Left ventricle myocardium inferior (tissue), 1 donor: ENCODE measurements at regions not wholly inside any gene's neighbourhood (a gene's known extent, or its start where the extent isn't known, plus 50 kb on each side); places are given as distances from the start of the nearest gene placed in this dataset.

Source experiments
- DNase-seq: peaks from one replicate; pipeline ENCODE4 v3.0.0-alpha.2; 2020
- H3K27ac ChIP-seq: fragments of 200-600 bp; replicated peaks from 2 replicates; pipeline ENCODE4 v1.8.0; 2021
- H3K27me3 ChIP-seq: fragments of 200-600 bp; 2 replicates; pipeline ENCODE4 v1.8.0; 2021; ENCODE audit warnings: low read depth
- H3K36me3 ChIP-seq: fragments of 200-600 bp; 2 replicates; pipeline ENCODE4 v1.8.0; 2021
- H3K4me1 ChIP-seq: fragments of 200-600 bp; 2 replicates; pipeline ENCODE4 v1.8.0; 2021
- H3K4me3 ChIP-seq: fragments of 200-600 bp; 2 replicates; pipeline ENCODE4 v1.8.0; 2021; ENCODE audit warnings: mild to moderate bottlenecking, moderate library complexity
- H3K9me3 ChIP-seq: fragments of 200-600 bp; replicated peaks from 2 replicates; pipeline ENCODE4 v1.8.0; 2021
- intact Hi-C: fragments of 100-400 bp; cut with micrococcal nuclease; formaldehyde crosslinking; loops from one replicate; pipeline ENCODE4 v1.11.0; 2022
- TF ChIP-seq, protein P1 (sequence below): fragments of 200-600 bp; IDR thresholded peaks from 2 replicates; pipeline ENCODE4 v1.8.0; 2021; ENCODE audit warnings: antibody characterized with exemption, mild to moderate bottlenecking, borderline replicate concordance
- donor health status: DM: no; HTN: yes; CAD: no; lungs with severe emphysema.

- intact Hi-C loops = no loop called here
- TF ChIP-seq, protein P1, sequence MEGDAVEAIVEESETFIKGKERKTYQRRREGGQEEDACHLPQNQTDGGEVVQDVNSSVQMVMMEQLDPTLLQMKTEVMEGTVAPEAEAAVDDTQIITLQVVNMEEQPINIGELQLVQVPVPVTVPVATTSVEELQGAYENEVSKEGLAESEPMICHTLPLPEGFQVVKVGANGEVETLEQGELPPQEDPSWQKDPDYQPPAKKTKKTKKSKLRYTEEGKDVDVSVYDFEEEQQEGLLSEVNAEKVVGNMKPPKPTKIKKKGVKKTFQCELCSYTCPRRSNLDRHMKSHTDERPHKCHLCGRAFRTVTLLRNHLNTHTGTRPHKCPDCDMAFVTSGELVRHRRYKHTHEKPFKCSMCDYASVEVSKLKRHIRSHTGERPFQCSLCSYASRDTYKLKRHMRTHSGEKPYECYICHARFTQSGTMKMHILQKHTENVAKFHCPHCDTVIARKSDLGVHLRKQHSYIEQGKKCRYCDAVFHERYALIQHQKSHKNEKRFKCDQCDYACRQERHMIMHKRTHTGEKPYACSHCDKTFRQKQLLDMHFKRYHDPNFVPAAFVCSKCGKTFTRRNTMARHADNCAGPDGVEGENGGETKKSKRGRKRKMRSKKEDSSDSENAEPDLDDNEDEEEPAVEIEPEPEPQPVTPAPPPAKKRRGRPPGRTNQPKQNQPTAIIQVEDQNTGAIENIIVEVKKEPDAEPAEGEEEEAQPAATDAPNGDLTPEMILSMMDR = no peak
- Histone ChIP-seq H3K27ac (no peak overlapping the region), H3K27me3 (no peaks in the 10 kb centered on the region), H3K4me1 (peaks cover 9% of the 10 kb centered on the region), H3K9me3 (no peaks in the 10 kb centered on the region), H3K36me3 (no peaks in the 10 kb centered on the region), H3K4me3 (no peak overlapping the region)
- DNase-seq = no peak
These were observed 72.5 kb downstream of the MRPS30 start for GRCh38 chr5:44881266-44881665.

DNA sequence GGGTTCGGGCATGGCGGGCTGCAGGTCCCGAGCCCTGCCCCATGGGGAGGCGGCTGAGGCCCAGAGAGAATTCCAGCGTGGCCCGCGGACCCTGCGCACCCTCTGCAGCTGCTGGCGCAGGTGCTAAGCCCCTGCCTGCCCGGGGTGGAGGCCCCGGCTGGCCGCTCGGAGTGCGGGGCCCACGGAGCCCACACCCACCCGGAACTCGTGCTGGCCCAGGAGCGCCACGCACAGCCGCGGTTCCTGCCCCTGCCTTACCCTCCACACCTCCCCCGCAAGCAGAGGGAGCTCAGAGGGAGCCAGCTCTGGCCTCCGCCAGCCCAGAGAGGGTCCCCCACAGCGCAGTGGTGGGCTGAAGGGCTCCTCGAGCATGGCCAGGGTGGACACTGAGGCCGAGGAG lies 75.3 kb downstream of the MRPS30 start:
- Histone ChIP-seq H3K36me3 (no peaks in the 10 kb centered on the region), H3K4me1 (peaks cover 9% of the 10 kb centered on the region), H3K4me3 (no peak overlapping the region), H3K27me3 (no peaks in the 10 kb centered on the region), H3K27ac (no peak overlapping the region), H3K9me3 (no peaks in the 10 kb centered on the region)
- TF ChIP-seq, protein P1 = no peak
- intact Hi-C loops = no loop called here
- DNase-seq = no peak

- Histone ChIP-seq H3K4me1 (no peaks in the 10 kb centered on the region), H3K27ac (no peak overlapping the region), H3K4me3 (no peak overlapping the region), H3K27me3 (no peaks in the 10 kb centered on the region), H3K9me3 (peaks cover 3% of the 10 kb centered on the region), H3K36me3 (no peaks in the 10 kb centered on the region)
- intact Hi-C loops = no loop called here
- DNase-seq = no peak
- TF ChIP-seq, protein P1 = no peak
These were observed 77.2 kb downstream of the MRPS30 start for GRCh38 chr5:44885903-44886302.

DNA sequence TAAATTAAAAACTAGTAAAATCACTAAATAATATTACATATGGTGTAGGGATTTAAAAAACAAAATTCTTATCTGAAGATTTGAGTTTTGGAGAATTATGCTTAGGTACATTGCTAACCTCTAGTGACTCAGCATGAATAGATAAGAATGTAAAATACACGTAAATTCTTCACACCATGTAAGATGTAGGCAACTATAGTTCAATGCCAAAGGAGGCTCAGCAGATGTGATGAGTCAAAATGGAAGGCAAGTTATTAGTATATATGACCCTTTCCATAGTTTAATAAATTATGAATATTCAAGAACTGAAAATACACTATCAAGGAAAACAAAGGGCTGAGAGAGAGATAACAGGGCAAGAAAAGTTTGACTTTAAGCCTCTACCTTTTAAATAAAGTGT lies 79.0 kb downstream of the MRPS30 start:
- Histone ChIP-seq H3K9me3 (peaks cover 15% of the 10 kb centered on the region), H3K27me3 (no peaks in the 10 kb centered on the region), H3K4me1 (no peaks in the 10 kb centered on the region), H3K36me3 (no peaks in the 10 kb centered on the region), H3K4me3 (no peak overlapping the region), H3K27ac (no peak overlapping the region)
- intact Hi-C loops = no loop called here
- DNase-seq = no peak
- TF ChIP-seq, protein P1 = no peak

DNA sequence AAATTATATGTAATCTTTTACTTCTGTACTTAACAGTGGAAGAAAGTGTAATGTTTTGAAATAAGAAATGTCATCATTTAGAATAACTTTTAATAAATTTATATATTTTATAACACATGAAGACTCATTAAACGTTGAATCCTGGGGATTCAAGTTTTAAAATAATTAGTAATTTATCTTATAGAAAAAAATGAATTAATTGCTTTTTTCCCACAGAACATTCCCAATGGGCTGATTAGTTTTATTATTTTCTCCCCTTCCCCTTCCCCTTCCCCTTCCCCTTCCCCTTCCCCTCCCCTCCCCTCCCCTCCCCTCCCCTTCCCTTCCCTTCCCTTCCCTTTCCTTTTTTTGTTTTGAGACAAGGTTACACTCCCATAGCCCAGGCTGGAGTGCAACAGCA lies 79.7 kb downstream of the MRPS30 start:
- intact Hi-C loops = no loop called here
- Histone ChIP-seq H3K36me3 (no peaks in the 10 kb centered on the region), H3K9me3 (peaks cover 15% of the 10 kb centered on the region), H3K27ac (no peak overlapping the region), H3K27me3 (no peaks in the 10 kb centered on the region), H3K4me3 (no peak overlapping the region), H3K4me1 (no peaks in the 10 kb centered on the region)
- DNase-seq = no peak
- TF ChIP-seq, protein P1 = no peak

DNA sequence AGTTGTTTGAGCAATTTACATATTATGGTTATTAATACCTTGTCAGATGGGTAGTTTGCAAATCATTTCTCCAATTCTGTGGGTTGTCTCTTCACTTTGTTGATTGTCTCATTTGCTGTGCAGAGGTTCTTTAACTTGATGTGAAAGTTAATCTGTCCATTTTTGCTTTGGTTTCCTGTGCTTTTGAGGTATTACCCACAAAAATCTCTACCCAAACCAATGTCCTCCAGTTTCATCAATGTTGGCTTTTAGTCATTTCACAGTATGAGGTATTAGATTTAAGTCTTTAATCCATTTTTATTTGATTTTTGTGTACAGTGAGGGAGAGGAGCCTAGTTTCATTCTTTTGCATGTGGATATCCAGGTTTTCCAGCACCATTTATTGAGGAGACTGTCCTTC lies 82.4 kb downstream of the MRPS30 start:
- intact Hi-C loops = no loop called here
- TF ChIP-seq, protein P1 = no peak
- no peaks in the 10 kb centered on the region for H3K27me3 ChIP-seq

More for the DNA sequence above, 82.4 kb downstream of the MRPS30 start:
- no peak for DNase-seq
- Histone ChIP-seq H3K9me3 (peaks cover 15% of the 10 kb centered on the region), H3K27ac (no peak overlapping the region), H3K4me3 (no peak overlapping the region), H3K36me3 (no peaks in the 10 kb centered on the region), H3K4me1 (no peaks in the 10 kb centered on the region)
